ENCODE measurements at regions not wholly inside any gene's neighbourhood (a gene's known extent, or its start where the extent isn't known, plus 50 kb on each side); places are given as distances from the start of the nearest gene placed in this dataset.

- TF ChIP-seq CTCF (IDR thresholded peaks at IDR 0.05), result no peak
- TF ChIP-seq EZH2phosphoT487 (IDR thresholded peaks at IDR 0.05), result no peak
- TF ChIP-seq EZH2 (IDR thresholded peaks at IDR 0.05), result no peak
These were observed 62.9 kb upstream of the FBXO28 start for GRCh38 chr1:224051086-224051406.

All from neural progenitor cell (in vitro differentiated cells).